CD14-positive monocyte (primary cell): ENCODE measurements at regions not wholly inside any gene's neighbourhood (a gene's known extent, or its start where the extent isn't known, plus 50 kb on each side); places are given as distances from the start of the nearest gene placed in this dataset.

Source experiments
- DNase-seq, 3 donors: peaks; one replicate each; pipeline ENCODE4 v3.0.0-alpha.2; 2011 to 2022
- H2AFZ ChIP-seq: 2 replicates; pipeline ENCODE4 v1.6.0; 2012; ENCODE audit warnings: mild to moderate bottlenecking, low read depth, low read length, inconsistent platforms; ENCODE audit not compliant: insufficient read depth, poor library complexity, severe bottlenecking
- H3K27ac ChIP-seq, 2 donors: 1 replicate in 1 of 2; 2 replicates in 1 of 2; pipeline ENCODE4 v1.5.1; 2012 to 2013; ENCODE audit warnings: low read length in 2 of 2, control low read depth in 1 of 2, inconsistent platforms in 1 of 2, low read depth in 1 of 2, mild to moderate bottlenecking in 1 of 2
- H3K27me3 ChIP-seq, 2 donors: one replicate each; pipeline versions ENCODE4 v1.6.0 to v1.6.1; 2011 to 2013; ENCODE audit warnings: low read length in 2 of 2; ENCODE audit not compliant: control insufficient read depth in 2 of 2, insufficient read depth in 2 of 2
- H3K36me3 ChIP-seq, 2 donors: replicated peaks in 1 of 2; 1 replicate in 1 of 2; 2 replicates in 1 of 2; pipeline versions ENCODE4 v1.5.1 to v1.6.1; 2012 to 2013; ENCODE audit warnings: low read length in 2 of 2, control low read depth in 1 of 2, inconsistent platforms in 1 of 2, mild to moderate bottlenecking in 1 of 2; ENCODE audit not compliant: insufficient read depth in 2 of 2, control insufficient read depth in 1 of 2
- H3K4me1 ChIP-seq, 2 donors: 1 replicate in 1 of 2; 2 replicates in 1 of 2; pipeline versions ENCODE4 v1.5.1 to v1.6.1; 2012 to 2013; ENCODE audit warnings: low read length in 2 of 2, control low read depth in 1 of 2, inconsistent platforms in 1 of 2, mild to moderate bottlenecking in 1 of 2, moderate library complexity in 1 of 2; ENCODE audit not compliant: insufficient read depth in 2 of 2, control insufficient read depth in 1 of 2
- H3K4me2 ChIP-seq: replicated peaks from 2 replicates; pipeline ENCODE3; 2012; ENCODE audit warnings: low read length, moderate library complexity, mild to moderate bottlenecking; ENCODE audit not compliant: poor library complexity, severe bottlenecking; ENCODE audit errors: extremely low read depth
- H3K4me3 ChIP-seq, 3 experiments: fragments of 200-600 bp in 1 of 3; sonication (generic) in 1 of 3; replicated peaks in 1 of 3; 1 replicate in 2 of 3; 2 replicates in 1 of 3; pipeline ENCODE4 v1.5.1; 2011 to 2013; ENCODE audit warnings: low read length in 3 of 3, mild to moderate bottlenecking in 3 of 3, control low read depth in 2 of 3, low read depth in 2 of 3, inconsistent platforms in 1 of 3, moderate library complexity in 1 of 3
- H3K79me2 ChIP-seq: 2 replicates; pipeline ENCODE4 v1.6.0; 2012; ENCODE audit warnings: mild to moderate bottlenecking, control low read depth, inconsistent platforms, low read length, moderate library complexity; ENCODE audit not compliant: insufficient read depth
- H3K9ac ChIP-seq: 2 replicates; pipeline ENCODE4 v1.6.0; 2017; ENCODE audit warnings: low read length, mild to moderate bottlenecking; ENCODE audit not compliant: insufficient read depth, poor library complexity, severe bottlenecking
- H3K9me3 ChIP-seq, 2 donors: replicated peaks in 1 of 2; 1 replicate in 1 of 2; 2 replicates in 1 of 2; pipeline versions ENCODE4 v1.5.1 to v1.6.1; 2012 to 2013; ENCODE audit warnings: low read length in 2 of 2, control low read depth in 1 of 2; ENCODE audit not compliant: control insufficient read depth in 1 of 2, insufficient read depth in 1 of 2
- H4K20me1 ChIP-seq: 2 replicates; pipeline ENCODE4 v1.6.0; 2012; ENCODE audit warnings: mild to moderate bottlenecking, low read length, control low read depth, moderate library complexity; ENCODE audit not compliant: insufficient read depth
- H3K27ac Mint-ChIP-seq, 7 donors: one replicate each; pipeline ENCODE4 v1.8.0; 2020; ENCODE audit warnings: mild to moderate bottlenecking in 7 of 7, mixed read lengths in 7 of 7, moderate library complexity in 6 of 7, inconsistent platforms in 2 of 7
- H3K27me3 Mint-ChIP-seq, 3 donors: one replicate each; pipeline ENCODE4 v1.8.0; 2021 to 2022; ENCODE audit warnings: low read depth in 3 of 3, mild to moderate bottlenecking in 3 of 3, mixed read lengths in 3 of 3, moderate library complexity in 3 of 3, inconsistent platforms in 1 of 3
- H3K36me3 Mint-ChIP-seq, 2 donors: one replicate each; pipeline ENCODE4 v1.8.0; 2020; ENCODE audit warnings: mixed read lengths in 2 of 2, inconsistent platforms in 1 of 2, mild to moderate bottlenecking in 1 of 2
- H3K4me1 Mint-ChIP-seq: one replicate; pipeline ENCODE4 v1.8.0; 2020; ENCODE audit warnings: mild to moderate bottlenecking, mixed read lengths
- H3K4me3 Mint-ChIP-seq, 2 donors: one replicate each; pipeline ENCODE4 v1.8.0; 2020; ENCODE audit warnings: mild to moderate bottlenecking in 2 of 2, mixed read lengths in 2 of 2, moderate library complexity in 1 of 2
- H3K9me3 Mint-ChIP-seq, 7 donors: one replicate each; pipeline ENCODE4 v1.8.0; 2020 to 2022; ENCODE audit warnings: mixed read lengths in 7 of 7, mild to moderate bottlenecking in 6 of 7, moderate library complexity in 6 of 7, inconsistent platforms in 2 of 7
- WGBS: methylation state at CpG from one replicate; pipeline ENCODE4 v1.1.5; 2013; ENCODE audit warnings: missing lambda C conversion rate; ENCODE audit not compliant: insufficient coverage; 5-methylcytosine and 5-hydroxymethylcytosine counted together
- intact Hi-C, 2 donors: fragments of 100-400 bp; cut with micrococcal nuclease; formaldehyde crosslinking; loops; one replicate each; pipeline versions ENCODE4 v1.15.0 to v1.15.1; 2023
- TF ChIP-seq, protein P1 (sequence below): fragments of 200-600 bp; IDR thresholded peaks from one replicate; pipeline ENCODE4 v1.8.0; 2022; ENCODE audit warnings: antibody characterized with exemption, mild to moderate bottlenecking

DNA sequence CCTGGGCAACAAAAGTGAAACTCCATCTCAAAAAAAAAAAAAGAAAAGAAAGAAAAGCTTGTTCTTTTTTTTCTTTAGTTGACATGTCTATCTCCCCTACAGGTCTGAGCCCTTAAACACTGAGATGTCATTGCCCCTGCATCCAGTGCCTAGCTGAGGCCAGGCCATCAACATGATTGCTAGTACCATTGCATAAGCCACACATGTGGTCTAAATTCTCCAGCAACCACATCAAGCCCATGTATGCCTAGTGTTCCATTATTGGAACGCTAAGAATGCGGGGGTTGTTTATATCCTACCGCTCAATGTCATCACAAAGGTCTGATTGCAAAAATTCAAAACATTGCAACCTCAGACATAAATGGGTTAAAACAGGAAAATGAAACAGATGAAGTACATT is 62.7 kb downstream of the NPTX2 start:
- Histone ChIP-seq H3K4me1 (no peaks in the 10 kb centered on the region), H3K9ac (no peak overlapping the region), H3K36me3 (no peaks in the 10 kb centered on the region), H2AFZ (no peak overlapping the region), H3K27ac (no peak overlapping the region), H3K9me3 (peaks cover 0 to 12% of the 10 kb centered on the region in 2 donors), H3K4me2 (no peak overlapping the region), H3K27me3 (peaks cover 0 to 4% of the 10 kb centered on the region in 2 donors), H4K20me1 (no peaks in the 10 kb centered on the region), H3K4me3 (no peak overlapping the region), H3K79me2 (no peaks in the 10 kb centered on the region)
- no peaks in the 10 kb centered on the region for H3K36me3 Mint-ChIP-seq
- no peak for DNase-seq
- H3K27me3 Mint-ChIP-seq, result peaks cover 11 to 24% (median 17%) of the 10 kb centered on the region in 3 donors
- intact Hi-C loops, result no loop called here
- WGBS, result no CpG with 5 or more reads among the region's 3 CpGs
- no peak overlapping the region for H3K4me3 Mint-ChIP-seq
- peaks cover 0 to 17% (median 10%) of the 10 kb centered on the region in 7 donors for H3K9me3 Mint-ChIP-seq
- no peak overlapping the region for H3K27ac Mint-ChIP-seq
- H3K4me1 Mint-ChIP-seq, result no peaks in the 10 kb centered on the region
- TF ChIP-seq, protein P1, sequence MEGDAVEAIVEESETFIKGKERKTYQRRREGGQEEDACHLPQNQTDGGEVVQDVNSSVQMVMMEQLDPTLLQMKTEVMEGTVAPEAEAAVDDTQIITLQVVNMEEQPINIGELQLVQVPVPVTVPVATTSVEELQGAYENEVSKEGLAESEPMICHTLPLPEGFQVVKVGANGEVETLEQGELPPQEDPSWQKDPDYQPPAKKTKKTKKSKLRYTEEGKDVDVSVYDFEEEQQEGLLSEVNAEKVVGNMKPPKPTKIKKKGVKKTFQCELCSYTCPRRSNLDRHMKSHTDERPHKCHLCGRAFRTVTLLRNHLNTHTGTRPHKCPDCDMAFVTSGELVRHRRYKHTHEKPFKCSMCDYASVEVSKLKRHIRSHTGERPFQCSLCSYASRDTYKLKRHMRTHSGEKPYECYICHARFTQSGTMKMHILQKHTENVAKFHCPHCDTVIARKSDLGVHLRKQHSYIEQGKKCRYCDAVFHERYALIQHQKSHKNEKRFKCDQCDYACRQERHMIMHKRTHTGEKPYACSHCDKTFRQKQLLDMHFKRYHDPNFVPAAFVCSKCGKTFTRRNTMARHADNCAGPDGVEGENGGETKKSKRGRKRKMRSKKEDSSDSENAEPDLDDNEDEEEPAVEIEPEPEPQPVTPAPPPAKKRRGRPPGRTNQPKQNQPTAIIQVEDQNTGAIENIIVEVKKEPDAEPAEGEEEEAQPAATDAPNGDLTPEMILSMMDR, result no peak

DNA sequence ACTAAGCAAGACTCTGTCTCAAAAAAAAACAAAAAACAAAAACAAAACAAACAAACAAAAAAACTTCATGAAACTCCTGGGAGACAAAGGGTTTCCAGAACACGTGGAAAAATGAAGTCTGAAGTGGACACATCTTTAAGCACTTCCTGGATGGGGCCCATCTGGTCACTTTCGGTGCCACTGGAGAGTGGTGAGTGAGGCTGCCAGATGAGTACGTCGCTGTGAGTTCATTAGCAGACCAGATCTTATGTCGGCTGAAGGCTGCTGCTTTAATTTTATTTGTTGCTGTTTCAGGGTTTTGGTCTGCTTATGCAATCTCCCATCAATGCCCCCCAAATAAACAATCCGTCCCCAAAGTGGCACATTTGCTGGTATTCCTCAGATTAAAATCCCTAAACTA is 64.4 kb downstream of the NPTX2 start:
- DNase-seq, result no peak
- Histone ChIP-seq H3K4me2 (no peak overlapping the region), H3K36me3 (no peaks in the 10 kb centered on the region), H3K79me2 (no peaks in the 10 kb centered on the region), H3K27me3 (peaks cover 0 to 4% of the 10 kb centered on the region in 2 donors), H3K27ac (no peak overlapping the region), H3K4me3 (no peak overlapping the region), H2AFZ (no peak overlapping the region), H3K4me1 (no peaks in the 10 kb centered on the region), H3K9me3 (peaks cover 13 to 26% of the 10 kb centered on the region in 2 donors), H3K9ac (no peak overlapping the region), H4K20me1 (no peaks in the 10 kb centered on the region)
- Mint-ChIP-seq H3K4me3 (peak overlapping the region in 1 of 2 donors; percentile 12), H3K9me3 (peaks cover 10 to 21% (median 14%) of the 10 kb centered on the region in 7 donors), H3K27ac (no peak overlapping the region), H3K36me3 (no peaks in the 10 kb centered on the region), H3K27me3 (peaks cover 12 to 22% (median 19%) of the 10 kb centered on the region in 3 donors), H3K4me1 (no peaks in the 10 kb centered on the region)
- WGBS, result 20% methylated on average over 2 of the region's 6 CpGs
- intact Hi-C loops, result no loop called here
- TF ChIP-seq, protein P1, result no peak
